H9 (cell line): ENCODE measurements at regions not wholly inside any gene's neighbourhood (a gene's known extent, or its start where the extent isn't known, plus 50 kb on each side); places are given as distances from the start of the nearest gene placed in this dataset.

Source experiments
- DNase-seq: peaks from one replicate; pipeline ENCODE4 v3.0.0-alpha.2; 2017
- H2AFZ ChIP-seq: one replicate; pipeline ENCODE4 v1.6.1; 2013; ENCODE audit warnings: mild to moderate bottlenecking, low read length, control low read depth, moderate library complexity
- H2AK5ac ChIP-seq: 2 replicates; pipeline ENCODE4 v1.6.1; 2013; ENCODE audit warnings: low read length, control low read depth, mixed read lengths; ENCODE audit not compliant: insufficient read length
- H2BK120ac ChIP-seq: one replicate; pipeline ENCODE4 v1.6.1; 2013; ENCODE audit warnings: low read depth, mild to moderate bottlenecking, low read length, control low read depth, inconsistent platforms; ENCODE audit not compliant: poor library complexity, severe bottlenecking
- H2BK12ac ChIP-seq: 2 replicates; pipeline ENCODE4 v1.6.1; 2013; ENCODE audit warnings: low read length, control low read depth, mixed read lengths, low read depth; ENCODE audit not compliant: insufficient read length
- H2BK15ac ChIP-seq: 2 replicates; pipeline ENCODE4 v1.6.1; 2013; ENCODE audit warnings: low read depth, low read length, control low read depth
- H2BK20ac ChIP-seq: one replicate; pipeline ENCODE4 v1.6.1; 2013; ENCODE audit warnings: low read depth, mild to moderate bottlenecking, low read length, control low read depth, inconsistent platforms; ENCODE audit not compliant: poor library complexity, severe bottlenecking
- H2BK5ac ChIP-seq: 2 replicates; pipeline ENCODE4 v1.6.1; 2013; ENCODE audit warnings: low read length, control low read depth, mixed read lengths; ENCODE audit not compliant: insufficient read length
- H3K14ac ChIP-seq: 2 replicates; pipeline ENCODE4 v1.6.1; 2013; ENCODE audit warnings: low read length, control low read depth; ENCODE audit not compliant: insufficient read depth
- H3K18ac ChIP-seq: 2 replicates; pipeline ENCODE4 v1.6.1; 2013; ENCODE audit warnings: low read depth, mild to moderate bottlenecking, mixed read lengths, low read length, control low read depth; ENCODE audit not compliant: insufficient read length
- H3K23ac ChIP-seq: 2 replicates; pipeline ENCODE4 v1.6.1; 2013; ENCODE audit warnings: low read length, control low read depth, mixed read lengths, low read depth; ENCODE audit not compliant: insufficient read length
- H3K23me2 ChIP-seq: 2 replicates; pipeline ENCODE4 v1.6.1; 2013; ENCODE audit warnings: low read depth, mild to moderate bottlenecking, mixed read lengths, low read length, control low read depth; ENCODE audit not compliant: insufficient read length, poor library complexity, severe bottlenecking
- H3K27ac ChIP-seq: 2 replicates; pipeline ENCODE4 v1.5.1; 2013; ENCODE audit warnings: low read length, control low read depth, mixed read lengths, low read depth; ENCODE audit not compliant: insufficient read length
- H3K27me3 ChIP-seq: 2 replicates; pipeline ENCODE4 v1.6.1; 2013; ENCODE audit warnings: low read length, control low read depth, inconsistent platforms; ENCODE audit not compliant: insufficient read depth
- H3K4ac ChIP-seq: 2 replicates; pipeline ENCODE4 v1.6.1; 2013; ENCODE audit warnings: low read depth, mild to moderate bottlenecking, control low read depth, inconsistent platforms, low read length, moderate library complexity
- H3K4me1 ChIP-seq: 2 replicates; pipeline ENCODE4 v1.6.1; 2013; ENCODE audit warnings: low read length, control low read depth, inconsistent platforms; ENCODE audit not compliant: insufficient read depth
- H3K4me2 ChIP-seq: 2 replicates; pipeline ENCODE4 v1.6.1; 2013; ENCODE audit warnings: low read length, control low read depth, mixed read lengths; ENCODE audit not compliant: insufficient read length, insufficient read depth
- H3K56ac ChIP-seq: 2 replicates; pipeline ENCODE4 v1.6.1; 2013; ENCODE audit warnings: low read depth, mild to moderate bottlenecking, mixed read lengths, low read length, control low read depth; ENCODE audit not compliant: insufficient read length
- H3K79me1 ChIP-seq: 2 replicates; pipeline ENCODE4 v1.6.1; 2013; ENCODE audit warnings: low read depth, mild to moderate bottlenecking, moderate library complexity, low read length, control low read depth, inconsistent platforms; ENCODE audit not compliant: insufficient read depth, poor library complexity, severe bottlenecking
- H3K79me2 ChIP-seq: 2 replicates; pipeline ENCODE4 v1.6.1; 2013; ENCODE audit warnings: low read length, control low read depth, inconsistent platforms; ENCODE audit not compliant: insufficient read depth
- H3K9ac ChIP-seq: 2 replicates; pipeline ENCODE4 v1.6.1; 2013; ENCODE audit warnings: low read length, control low read depth, mixed read lengths; ENCODE audit not compliant: insufficient read length; ENCODE audit errors: extremely low read depth
- H3K9me3 ChIP-seq: one replicate; pipeline ENCODE4 v1.6.1; 2013; ENCODE audit warnings: low read depth, low read length, inconsistent platforms; ENCODE audit not compliant: control insufficient read depth
- H3T11ph ChIP-seq: one replicate; pipeline ENCODE4 v1.6.1; 2013; ENCODE audit warnings: mild to moderate bottlenecking, low read length, control low read depth, inconsistent platforms
- H4K20me1 ChIP-seq: one replicate; pipeline ENCODE4 v1.6.1; 2013; ENCODE audit not compliant: control insufficient read depth, insufficient read length, insufficient read depth
- H4K5ac ChIP-seq: 2 replicates; pipeline ENCODE4 v1.6.1; 2013; ENCODE audit warnings: low read depth, mild to moderate bottlenecking, mixed read lengths, low read length, control low read depth; ENCODE audit not compliant: insufficient read length
- H4K8ac ChIP-seq: replicated peaks from 2 replicates; pipeline ENCODE4 v1.6.1; 2013; ENCODE audit warnings: low read length, control low read depth, mixed read lengths, low read depth; ENCODE audit not compliant: insufficient read length
- H4K91ac ChIP-seq: 2 replicates; pipeline ENCODE4 v1.6.1; 2013; ENCODE audit warnings: low read depth, mild to moderate bottlenecking, moderate library complexity, mixed read lengths, low read length, control low read depth; ENCODE audit not compliant: insufficient read length
- H3K27ac Mint-ChIP-seq, 3 experiments: 2 replicates in 2 of 3; 3 replicates in 1 of 3; pipeline ENCODE4 v1.8.0; 2020 to 2021; ENCODE audit warnings: mixed read lengths in 3 of 3, mild to moderate bottlenecking in 1 of 3, moderate library complexity in 1 of 3
- H3K27me3 Mint-ChIP-seq: 2 replicates; pipeline ENCODE4 v1.8.0; 2021; ENCODE audit warnings: low read depth, mild to moderate bottlenecking, moderate library complexity, mixed read lengths
- H3K36me3 Mint-ChIP-seq, 3 experiments: 2 replicates in 2 of 3; 3 replicates in 1 of 3; pipeline ENCODE4 v1.8.0; 2020 to 2021; ENCODE audit warnings: low read depth in 3 of 3, mixed read lengths in 3 of 3; ENCODE audit not compliant: insufficient read depth in 1 of 3
- H3K4me1 Mint-ChIP-seq, 2 experiments: 2 replicates each; pipeline ENCODE4 v1.8.0; 2020; ENCODE audit warnings: mixed read lengths in 2 of 2
- H3K4me3 Mint-ChIP-seq, 2 experiments: 2 replicates in 1 of 2; 3 replicates in 1 of 2; pipeline ENCODE4 v1.8.0; 2020 to 2021; ENCODE audit warnings: mild to moderate bottlenecking in 2 of 2, mixed read lengths in 2 of 2, moderate library complexity in 1 of 2
- H3K9me3 Mint-ChIP-seq, 2 experiments: 2 replicates in 1 of 2; 3 replicates in 1 of 2; pipeline ENCODE4 v1.8.0; 2020; ENCODE audit warnings: mild to moderate bottlenecking in 2 of 2, mixed read lengths in 2 of 2, moderate library complexity in 1 of 2
- CTCF ChIP-seq: fragments of 200-600 bp; sonication (generic); conservative IDR thresholded peaks from 3 replicates; pipeline ENCODE4 v1.8.0; 2021; ENCODE audit warnings: antibody characterized with exemption, mild to moderate bottlenecking
- WGBS: extraction: QIAGEN DNeasy Blood & Tissue Kit; methylation state at CpG from one replicate; pipeline ENCODE4 v1.1.7; 2013; ENCODE audit warnings: missing lambda C conversion rate, low lambda C conversion rate, mixed read lengths; ENCODE audit not compliant: insufficient read length; ENCODE audit errors: extremely low coverage; 5-methylcytosine and 5-hydroxymethylcytosine counted together

DNA sequence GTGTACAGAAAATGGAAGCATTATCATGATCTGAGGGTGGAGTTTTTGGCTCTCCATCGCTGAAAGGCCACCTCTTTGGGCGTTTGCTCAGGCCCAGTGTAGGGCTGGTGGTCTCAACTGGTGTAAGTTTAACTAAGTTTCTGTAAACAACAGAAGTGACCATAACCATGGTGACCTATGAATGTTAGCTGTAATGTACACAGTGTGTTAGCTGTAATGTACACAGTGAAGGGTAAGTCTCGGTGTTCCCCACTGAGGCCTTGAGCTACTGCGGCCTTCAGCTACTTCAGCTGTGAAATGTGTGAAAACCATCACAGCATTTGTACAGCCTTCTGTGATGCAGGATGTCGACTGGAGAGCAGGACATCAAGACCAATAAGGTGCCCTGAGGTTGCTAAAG is 185.2 kb downstream of the MYLK4 start:
- no peak for TF ChIP-seq CTCF
- Histone ChIP-seq H4K20me1 (no peaks in the 10 kb centered on the region), H4K91ac (no peak overlapping the region), H3K18ac (no peak overlapping the region), H2AK5ac (no peak overlapping the region), H3K79me1 (no peaks in the 10 kb centered on the region), H3K23ac (no peak overlapping the region), H4K5ac (no peak overlapping the region), H2BK20ac (no peak overlapping the region), H3K9ac (no peak overlapping the region), H2BK15ac (no peak overlapping the region), H2BK120ac (no peak overlapping the region), H2BK5ac (no peak overlapping the region), H3T11ph (no peak overlapping the region), H3K9me3 (no peaks in the 10 kb centered on the region), H3K56ac (no peak overlapping the region), H2AFZ (no peak overlapping the region), H4K8ac (no peak overlapping the region), H3K14ac (no peak overlapping the region), H3K79me2 (no peaks in the 10 kb centered on the region), H3K4me1 (no peaks in the 10 kb centered on the region), H3K4ac (no peak overlapping the region), H3K23me2 (no peaks in the 10 kb centered on the region), H2BK12ac (no peak overlapping the region), H3K4me2 (no peak overlapping the region), H3K27ac (no peak overlapping the region), H3K27me3 (no peaks in the 10 kb centered on the region)
- Mint-ChIP-seq H3K36me3 (peaks cover 1 to 8% (median 2%) of the 10 kb centered on the region in 3 experiments; a peak in 5 of 7 replicates), H3K4me1 (peaks cover 3 to 5% of the 10 kb centered on the region in 2 experiments; a peak in 3 of 4 replicates), H3K9me3 (peaks cover 10 to 15% of the 10 kb centered on the region in 2 experiments), H3K4me3 (no peak overlapping the region), H3K27me3 (no peaks in the 10 kb centered on the region), H3K27ac (no peak overlapping the region)
- no peak for DNase-seq
- WGBS = no CpG with 5 or more reads among the region's 5 CpGs
